ENCODE measurements at regions not wholly inside any gene's neighbourhood (a gene's known extent, or its start where the extent isn't known, plus 50 kb on each side); places are given as distances from the start of the nearest gene placed in this dataset.

DNA sequence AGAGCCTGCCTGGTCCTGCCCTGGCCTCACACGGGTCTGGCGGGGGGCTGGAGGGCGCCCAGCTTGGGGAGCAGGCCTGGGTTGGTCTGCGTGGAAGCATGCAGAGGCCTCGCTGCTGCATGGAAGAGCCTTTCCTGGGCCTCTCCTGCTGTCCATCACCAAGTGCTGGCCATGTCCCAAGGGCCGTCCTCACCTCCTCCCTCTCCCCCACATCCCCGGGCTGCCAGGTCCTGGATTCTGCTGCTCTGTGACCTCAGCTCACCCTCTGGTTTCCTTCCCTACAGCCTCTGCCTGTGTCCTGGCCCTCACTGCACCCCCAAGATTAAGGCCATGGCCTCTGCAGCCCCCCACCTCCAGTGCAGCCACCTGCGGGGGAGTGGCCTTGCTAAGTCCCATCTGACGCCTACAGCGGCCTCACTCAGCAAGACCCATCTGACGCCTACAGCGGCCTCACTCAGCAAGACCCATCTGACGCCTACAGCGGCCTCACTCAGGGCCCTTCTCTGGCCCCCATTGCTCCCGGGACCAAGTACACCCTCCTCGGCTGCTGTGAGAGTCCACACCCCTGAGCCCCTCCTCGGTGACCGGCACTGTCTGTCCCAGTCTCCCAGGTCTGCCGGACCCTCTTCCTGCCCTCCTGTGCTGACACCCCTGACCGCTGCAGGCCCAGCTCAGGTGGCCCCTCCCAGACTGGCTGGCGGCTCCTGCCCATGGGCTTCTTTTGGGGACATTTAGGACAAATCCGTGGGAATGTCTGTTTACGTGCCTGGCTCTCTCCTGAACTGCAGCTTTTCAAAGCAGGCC lies 119.5 kb upstream of the B3GAT1 start:
- no peak for TF ChIP-seq EZH2 (IDR thresholded peaks at IDR 0.05; ENCODE audit: insufficient read depth, low read length)
- TF ChIP-seq, protein P1, sequence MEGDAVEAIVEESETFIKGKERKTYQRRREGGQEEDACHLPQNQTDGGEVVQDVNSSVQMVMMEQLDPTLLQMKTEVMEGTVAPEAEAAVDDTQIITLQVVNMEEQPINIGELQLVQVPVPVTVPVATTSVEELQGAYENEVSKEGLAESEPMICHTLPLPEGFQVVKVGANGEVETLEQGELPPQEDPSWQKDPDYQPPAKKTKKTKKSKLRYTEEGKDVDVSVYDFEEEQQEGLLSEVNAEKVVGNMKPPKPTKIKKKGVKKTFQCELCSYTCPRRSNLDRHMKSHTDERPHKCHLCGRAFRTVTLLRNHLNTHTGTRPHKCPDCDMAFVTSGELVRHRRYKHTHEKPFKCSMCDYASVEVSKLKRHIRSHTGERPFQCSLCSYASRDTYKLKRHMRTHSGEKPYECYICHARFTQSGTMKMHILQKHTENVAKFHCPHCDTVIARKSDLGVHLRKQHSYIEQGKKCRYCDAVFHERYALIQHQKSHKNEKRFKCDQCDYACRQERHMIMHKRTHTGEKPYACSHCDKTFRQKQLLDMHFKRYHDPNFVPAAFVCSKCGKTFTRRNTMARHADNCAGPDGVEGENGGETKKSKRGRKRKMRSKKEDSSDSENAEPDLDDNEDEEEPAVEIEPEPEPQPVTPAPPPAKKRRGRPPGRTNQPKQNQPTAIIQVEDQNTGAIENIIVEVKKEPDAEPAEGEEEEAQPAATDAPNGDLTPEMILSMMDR (IDR thresholded peaks at IDR 0.05; ENCODE audit: insufficient read depth, low read depth, low read length): no peak

All from astrocyte (in vitro differentiated cells and primary cell).